Uterus (tissue), 2 donors: ENCODE measurements at regions not wholly inside any gene's neighbourhood (a gene's known extent, or its start where the extent isn't known, plus 50 kb on each side); places are given as distances from the start of the nearest gene placed in this dataset.

ENCODE experiments used
- CTCF ChIP-seq, 4 experiments: fragments of 200-600 bp in 2 of 4; fragments of 450-650 bp in 2 of 4; sonication (generic) in 2 of 4; IDR thresholded peaks; one replicate each; pipeline ENCODE4 v1.5.1; 2016 to 2019; ENCODE audit warnings: antibody characterized with exemption in 4 of 4, mild to moderate bottlenecking in 2 of 4, moderate library complexity in 1 of 4
- POLR2A ChIP-seq, 2 donors: fragments of 450-650 bp; IDR thresholded peaks; one replicate each; pipeline ENCODE4 v1.6.1; 2016; ENCODE audit warnings: antibody characterized with exemption in 2 of 2, mild to moderate bottlenecking in 1 of 2, moderate library complexity in 1 of 2

GRCh38 chr11:109552376-109552775 is 130.4 kb downstream of the C11orf87 start:
- no peak for TF ChIP-seq CTCF (IDR thresholded peaks at IDR 0.05)
- TF ChIP-seq POLR2A (IDR thresholded peaks at IDR 0.05), result no peak
